ENCODE measurements at regions not wholly inside any gene's neighbourhood (a gene's known extent, or its start where the extent isn't known, plus 50 kb on each side); places are given as distances from the start of the nearest gene placed in this dataset.

DNA sequence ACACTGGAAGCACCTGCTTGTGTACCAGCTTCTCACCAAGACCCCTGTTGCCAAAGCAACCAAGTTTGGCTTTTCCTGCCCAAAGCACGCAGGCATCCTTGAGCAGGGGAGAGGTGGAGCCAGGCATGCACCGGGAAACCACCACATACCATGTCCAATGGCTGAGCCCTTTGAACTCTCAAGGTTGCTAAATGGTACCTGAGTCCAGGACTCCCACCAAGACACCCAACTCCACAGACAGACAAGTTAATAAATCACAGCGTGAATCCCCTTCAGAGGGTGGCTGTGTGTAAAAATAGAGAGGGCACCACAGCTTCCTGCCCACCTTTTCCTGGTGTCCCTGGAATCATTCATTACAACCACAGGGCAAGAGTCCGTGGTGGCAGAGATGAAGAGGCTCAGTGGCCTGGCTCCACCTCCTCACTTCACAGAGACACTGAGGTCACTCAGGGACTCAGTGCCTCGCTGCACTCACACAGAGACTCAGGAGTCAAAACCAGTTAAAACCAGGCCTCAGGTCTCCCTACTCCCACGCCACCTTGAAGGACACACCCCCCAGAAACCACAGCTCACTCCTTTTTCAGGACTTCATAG lies 143.7 kb downstream of the C5orf15 start:
- Histone ChIP-seq H3K36me3 (ENCODE audit: insufficient read depth, low read length) (no peaks in the 10 kb centered on the region), H3K27ac (ENCODE audit: low read depth, low read length, poor library complexity, severe bottlenecking) (no peak overlapping the region), H3K4me1 (ENCODE audit: insufficient read depth, low read length, poor library complexity, severe bottlenecking) (no peaks in the 10 kb centered on the region), H3K4me2 (ENCODE audit: low read length) (no peak overlapping the region), H3K4me3 (ENCODE audit: low read depth, low read length, poor library complexity, severe bottlenecking) (no peak overlapping the region), H2AFZ (ENCODE audit: low read length) (no peak overlapping the region), H4K20me1 (ENCODE audit: insufficient read depth, low read length) (no peaks in the 10 kb centered on the region), H3K9me2 (ENCODE audit: insufficient read depth, low read length) (no peaks in the 10 kb centered on the region), H3K79me2 (ENCODE audit: insufficient read depth, low read depth, low read length) (no peaks in the 10 kb centered on the region), H3K9me3 (ENCODE audit: low read length) (no peaks in the 10 kb centered on the region)
- BruUV-seq (replicated peaks), result no TSS peak
- intact Hi-C loops (cut with micrococcal nuclease; ENCODE audit: unreplicated experiment), result no loop called here
- TF ChIP-seq, protein P1, sequence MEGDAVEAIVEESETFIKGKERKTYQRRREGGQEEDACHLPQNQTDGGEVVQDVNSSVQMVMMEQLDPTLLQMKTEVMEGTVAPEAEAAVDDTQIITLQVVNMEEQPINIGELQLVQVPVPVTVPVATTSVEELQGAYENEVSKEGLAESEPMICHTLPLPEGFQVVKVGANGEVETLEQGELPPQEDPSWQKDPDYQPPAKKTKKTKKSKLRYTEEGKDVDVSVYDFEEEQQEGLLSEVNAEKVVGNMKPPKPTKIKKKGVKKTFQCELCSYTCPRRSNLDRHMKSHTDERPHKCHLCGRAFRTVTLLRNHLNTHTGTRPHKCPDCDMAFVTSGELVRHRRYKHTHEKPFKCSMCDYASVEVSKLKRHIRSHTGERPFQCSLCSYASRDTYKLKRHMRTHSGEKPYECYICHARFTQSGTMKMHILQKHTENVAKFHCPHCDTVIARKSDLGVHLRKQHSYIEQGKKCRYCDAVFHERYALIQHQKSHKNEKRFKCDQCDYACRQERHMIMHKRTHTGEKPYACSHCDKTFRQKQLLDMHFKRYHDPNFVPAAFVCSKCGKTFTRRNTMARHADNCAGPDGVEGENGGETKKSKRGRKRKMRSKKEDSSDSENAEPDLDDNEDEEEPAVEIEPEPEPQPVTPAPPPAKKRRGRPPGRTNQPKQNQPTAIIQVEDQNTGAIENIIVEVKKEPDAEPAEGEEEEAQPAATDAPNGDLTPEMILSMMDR (conservative IDR thresholded peaks at IDR 0.05; ENCODE audit: low read length), result no peak
- TF ChIP-seq EZH2phosphoT487 (IDR thresholded peaks at IDR 0.05; ENCODE audit: borderline replicate concordance, low read depth, low read length), result no peak
- no peak for DNase-seq (ENCODE audit: low spot score)
- POLR2A ChIA-PET, result interaction anchor here (1.6 kb wide), 1 partner anchor 13 kb away, joined by 3 read pairs; no protein-coding TSS in a partner anchor
- CTCF ChIA-PET (ENCODE audit: unreplicated experiment), result interaction anchor here (0.7 kb wide), 1 partner anchor 94 kb away, joined by 3 read pairs; no protein-coding TSS in a partner anchor

DNA sequence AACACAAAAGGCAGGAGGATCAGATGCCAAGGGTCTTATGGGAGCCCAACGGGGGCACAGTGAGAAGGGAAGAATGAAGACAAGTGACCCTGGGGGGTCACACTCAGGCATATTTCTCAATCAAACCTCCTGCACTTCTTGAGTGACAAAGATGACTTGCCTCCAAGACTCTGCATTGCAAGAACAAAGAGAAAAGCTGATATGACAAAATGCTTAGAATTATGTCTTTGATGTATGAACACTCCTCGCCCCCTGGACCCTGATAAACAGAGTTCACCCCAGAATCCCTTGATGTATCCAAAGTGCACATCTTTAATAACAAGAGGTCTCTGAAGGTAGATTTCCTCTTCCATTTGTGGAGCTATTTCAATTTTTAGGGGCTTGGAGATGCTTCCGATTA lies 146.5 kb downstream of the C5orf15 start:
- Histone ChIP-seq H3K36me3 (ENCODE audit: insufficient read depth, low read length) (no peaks in the 10 kb centered on the region), H2AFZ (ENCODE audit: low read length) (no peak overlapping the region), H3K9me2 (ENCODE audit: insufficient read depth, low read length) (no peaks in the 10 kb centered on the region), H3K4me3 (ENCODE audit: low read depth, low read length, poor library complexity, severe bottlenecking) (no peak overlapping the region), H3K9me3 (ENCODE audit: low read length) (no peaks in the 10 kb centered on the region), H3K4me1 (ENCODE audit: insufficient read depth, low read length, poor library complexity, severe bottlenecking) (no peaks in the 10 kb centered on the region), H3K79me2 (ENCODE audit: insufficient read depth, low read depth, low read length) (no peaks in the 10 kb centered on the region), H3K4me2 (ENCODE audit: low read length) (no peak overlapping the region), H4K20me1 (ENCODE audit: insufficient read depth, low read length) (no peaks in the 10 kb centered on the region), H3K27ac (ENCODE audit: low read depth, low read length, poor library complexity, severe bottlenecking) (no peak overlapping the region)
- POLR2A ChIA-PET, result interaction anchor here (0.5 kb wide), 1 partner anchor 9 kb away, joined by 3 read pairs; no protein-coding TSS in a partner anchor
- TF ChIP-seq, protein P1 (conservative IDR thresholded peaks at IDR 0.05; ENCODE audit: low read length), result no peak
- TF ChIP-seq EZH2phosphoT487 (IDR thresholded peaks at IDR 0.05; ENCODE audit: borderline replicate concordance, low read depth, low read length), result no peak
- DNase-seq (ENCODE audit: low spot score), result no peak
- CTCF ChIA-PET (ENCODE audit: unreplicated experiment), result no interaction called here
- intact Hi-C loops (cut with micrococcal nuclease; ENCODE audit: unreplicated experiment), result no loop called here
- no TSS peak for BruUV-seq (replicated peaks)

DNA sequence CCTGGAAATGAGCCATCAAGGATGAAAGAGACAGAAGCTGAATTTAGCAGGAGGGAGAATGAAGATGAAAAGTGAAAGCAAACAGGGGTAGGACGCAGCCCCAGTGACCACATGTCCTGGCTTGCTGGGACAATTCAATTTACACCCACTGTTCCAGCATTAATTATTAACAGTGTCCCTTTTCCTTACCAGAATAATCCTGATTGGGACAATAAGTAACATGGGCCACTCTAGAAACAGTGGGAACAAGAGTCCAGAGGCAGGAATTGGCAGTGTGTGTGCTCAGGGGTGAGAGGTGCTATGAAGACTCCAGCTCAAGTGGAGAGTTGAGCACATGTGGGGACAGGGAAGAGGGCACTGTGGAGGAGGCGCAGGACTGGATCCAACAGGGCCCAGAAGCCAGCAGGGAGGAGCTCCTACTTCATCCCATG lies 147.1 kb downstream of the C5orf15 start:
- Histone ChIP-seq H3K36me3 (ENCODE audit: insufficient read depth, low read length) (no peaks in the 10 kb centered on the region), H3K27ac (ENCODE audit: low read depth, low read length, poor library complexity, severe bottlenecking) (no peak overlapping the region), H3K9me3 (ENCODE audit: low read length) (no peaks in the 10 kb centered on the region), H3K79me2 (ENCODE audit: insufficient read depth, low read depth, low read length) (no peaks in the 10 kb centered on the region), H3K9me2 (ENCODE audit: insufficient read depth, low read length) (no peaks in the 10 kb centered on the region), H2AFZ (ENCODE audit: low read length) (no peak overlapping the region), H3K4me1 (ENCODE audit: insufficient read depth, low read length, poor library complexity, severe bottlenecking) (no peaks in the 10 kb centered on the region), H3K4me3 (ENCODE audit: low read depth, low read length, poor library complexity, severe bottlenecking) (no peak overlapping the region), H4K20me1 (ENCODE audit: insufficient read depth, low read length) (no peaks in the 10 kb centered on the region), H3K4me2 (ENCODE audit: low read length) (no peak overlapping the region)
- TF ChIP-seq EZH2phosphoT487 (IDR thresholded peaks at IDR 0.05; ENCODE audit: borderline replicate concordance, low read depth, low read length), result no peak
- TF ChIP-seq, protein P1 (conservative IDR thresholded peaks at IDR 0.05; ENCODE audit: low read length), result no peak
- no peak for DNase-seq (ENCODE audit: low spot score)
- ChIA-PET CTCF (ENCODE audit: unreplicated experiment) (no interaction called here), POLR2A (no interaction called here)
- BruUV-seq (replicated peaks), result no TSS peak
- intact Hi-C loops (cut with micrococcal nuclease; ENCODE audit: unreplicated experiment), result no loop called here

Data from OCI-LY7 (cell line).